HuH-7.5 (cell line): ENCODE measurements at regions not wholly inside any gene's neighbourhood (a gene's known extent, or its start where the extent isn't known, plus 50 kb on each side); places are given as distances from the start of the nearest gene placed in this dataset.
A peak's percentile ranks its signal among the peaks of the same experiment; 100 is the strongest.

ENCODE experiments used
- DNase-seq: peaks from one replicate; pipeline ENCODE4 v3.0.0; 2011; ENCODE audit warnings: low spot score

- no peak for DNase-seq
Measured at GRCh38 chr14:100439781-100440180, 116.6 kb downstream of the SLC25A47 start.

GRCh38 chr14:100440207-100440631, 117.1 kb downstream of the SLC25A47 start:
- DNase-seq, result peak; percentile 74

GRCh38 chr14:100440758-100441203, 117.6 kb downstream of the SLC25A47 start:
- no peak for DNase-seq

- DNase-seq, result no peak
Measured at GRCh38 chr14:100441271-100441947, 118.3 kb downstream of the SLC25A47 start.

GRCh38 chr14:100442036-100442435, 118.9 kb downstream of the SLC25A47 start:
- DNase-seq, result no peak

GRCh38 chr14:100442498-100443490, 119.7 kb downstream of the SLC25A47 start:
- DNase-seq, result no peak

GRCh38 chr14:100443603-100444002, 120.5 kb downstream of the SLC25A47 start:
- no peak for DNase-seq

GRCh38 chr14:100445436-100446088, 122.4 kb downstream of the SLC25A47 start:
- DNase-seq, result no peak

- DNase-seq, result no peak
Measured at GRCh38 chr14:100446572-100446971, 123.4 kb downstream of the SLC25A47 start.

- no peak for DNase-seq
Measured at GRCh38 chr14:100448376-100448775, 125.2 kb downstream of the SLC25A47 start.

GRCh38 chr14:100449225-100449987, 126.3 kb downstream of the SLC25A47 start:
- DNase-seq, result no peak

- DNase-seq, result no peak
Measured at GRCh38 chr14:100450049-100450448, 126.9 kb downstream of the SLC25A47 start.

GRCh38 chr14:100450736-100451135, 127.6 kb downstream of the SLC25A47 start:
- no peak for DNase-seq

- DNase-seq, result no peak
Measured at GRCh38 chr14:100451264-100451663, 128.1 kb downstream of the SLC25A47 start.

- no peak for DNase-seq
Measured at GRCh38 chr14:100453930-100454329, 130.8 kb downstream of the SLC25A47 start.

- DNase-seq, result no peak
Measured at GRCh38 chr14:100454437-100454836, 131.3 kb downstream of the SLC25A47 start.

- no peak for DNase-seq
Measured at GRCh38 chr14:100463937-100464336, 123.3 kb downstream of the BEGAIN start.

GRCh38 chr14:100466111-100466856, 120.9 kb downstream of the BEGAIN start:
- no peak for DNase-seq

GRCh38 chr14:100467046-100467750, 120.0 kb downstream of the BEGAIN start:
- DNase-seq, result no peak

- no peak for DNase-seq
Measured at GRCh38 chr14:100467939-100468338, 119.3 kb downstream of the BEGAIN start.
